ENCODE measurements at regions not wholly inside any gene's neighbourhood (a gene's known extent, or its start where the extent isn't known, plus 50 kb on each side); places are given as distances from the start of the nearest gene placed in this dataset.
"Not testable (repeated sequence)": the region's sequence is repeated elsewhere in the genome, so short reads cannot be mapped to it uniquely, and the experiment has no call there.

GRCh38 chr9:1184146-1184545 is 134.0 kb downstream of the DMRT2 start:
- H3K4me2 ChIP-seq (ENCODE audit: control insufficient read depth, extremely low read depth, insufficient read depth, low read depth, low read length), result no peak overlapping the region
- H3K9me3 ChIP-seq (ENCODE audit: control insufficient read depth, low read depth, low read length), result no peaks in the 10 kb centered on the region
- dilution Hi-C loops (cut with MboI; ENCODE audit: extremely low pct_ligation_motif_present, low sequenced_read_pairs), result no loop called here
- H3K4me3 ChIP-seq (ENCODE audit: control insufficient read depth in 2 of 3, extremely low read depth in 1 of 3, insufficient read depth in 2 of 3, low read depth in 1 of 3, low read length in 3 of 3), result no peak overlapping the region
- TF ChIP-seq EZH2 (IDR thresholded peaks at IDR 0.05; ENCODE audit: low read length), result no peak
- TF ChIP-seq CTCF (optimal IDR thresholded peaks at IDR 0.05 in 1 of 3, IDR thresholded peaks at IDR 0.05 in 1 of 3, conservative IDR thresholded peaks at IDR 0.05 in 1 of 3; ENCODE audit: extremely low read depth in 1 of 3, insufficient read depth in 2 of 3, low read length in 3 of 3), result no peak
- DNase-seq (ENCODE audit: low read depth, low spot score) (no peak), FAIRE-seq (no peak)
- no peak overlapping the region for H3K27ac ChIP-seq (ENCODE audit: control insufficient read depth, insufficient read depth, low read length)
- H3K79me2 ChIP-seq (ENCODE audit: control insufficient read depth, insufficient read depth, low read length), result no peaks in the 10 kb centered on the region
- H3K4me1 ChIP-seq (ENCODE audit: control insufficient read depth, extremely low read depth, insufficient read depth, low read length), result no peaks in the 10 kb centered on the region
- no peaks in the 10 kb centered on the region for H3K27me3 ChIP-seq (ENCODE audit: control insufficient read depth, extremely low read depth, insufficient read depth, low read length)
- H3K9ac ChIP-seq (ENCODE audit: control insufficient read depth, extremely low read depth, insufficient read depth, low read length), result no peak overlapping the region
- no peaks in the 10 kb centered on the region for H4K20me1 ChIP-seq (ENCODE audit: control insufficient read depth, extremely low read depth, insufficient read depth, low read length)
- no peaks in the 10 kb centered on the region for H3K9me1 ChIP-seq (ENCODE audit: control insufficient read depth, extremely low read depth, insufficient read depth, low read length)
- H2AFZ ChIP-seq (ENCODE audit: control insufficient read depth, low read length), result no peak overlapping the region
- H3K36me3 ChIP-seq (ENCODE audit: control insufficient read depth in 2 of 2, extremely low read depth in 1 of 2, insufficient read depth in 2 of 2, low read length in 2 of 2), result no peaks in the 10 kb centered on the region

- H3K27ac ChIP-seq (ENCODE audit: control insufficient read depth, insufficient read depth, low read length); H3K36me3 ChIP-seq (ENCODE audit: control insufficient read depth in 2 of 2, extremely low read depth in 1 of 2, insufficient read depth in 2 of 2, low read length in 2 of 2); H3K27me3 ChIP-seq (ENCODE audit: control insufficient read depth, extremely low read depth, insufficient read depth, low read length); H3K4me1 ChIP-seq (ENCODE audit: control insufficient read depth, extremely low read depth, insufficient read depth, low read length); H2AFZ ChIP-seq (ENCODE audit: control insufficient read depth, low read length); H3K4me2 ChIP-seq (ENCODE audit: control insufficient read depth, extremely low read depth, insufficient read depth, low read depth, low read length); H3K9ac ChIP-seq (ENCODE audit: control insufficient read depth, extremely low read depth, insufficient read depth, low read length); DNase-seq (ENCODE audit: low read depth, low spot score); dilution Hi-C loops (cut with MboI; ENCODE audit: extremely low pct_ligation_motif_present, low sequenced_read_pairs); H3K9me1 ChIP-seq (ENCODE audit: control insufficient read depth, extremely low read depth, insufficient read depth, low read length); H3K4me3 ChIP-seq (ENCODE audit: control insufficient read depth in 2 of 3, extremely low read depth in 1 of 3, insufficient read depth in 2 of 3, low read depth in 1 of 3, low read length in 3 of 3); H3K9me3 ChIP-seq (ENCODE audit: control insufficient read depth, low read depth, low read length); H4K20me1 ChIP-seq (ENCODE audit: control insufficient read depth, extremely low read depth, insufficient read depth, low read length); FAIRE-seq; H3K79me2 ChIP-seq (ENCODE audit: control insufficient read depth, insufficient read depth, low read length): not testable (repeated sequence)
Measured at GRCh38 chr9:1187137-1187536, 137.0 kb downstream of the DMRT2 start.

GRCh38 chr9:1195636-1196035 is 145.5 kb downstream of the DMRT2 start:
- H4K20me1 ChIP-seq (ENCODE audit: control insufficient read depth, extremely low read depth, insufficient read depth, low read length); H3K9ac ChIP-seq (ENCODE audit: control insufficient read depth, extremely low read depth, insufficient read depth, low read length); FAIRE-seq; H3K4me1 ChIP-seq (ENCODE audit: control insufficient read depth, extremely low read depth, insufficient read depth, low read length); H3K9me3 ChIP-seq (ENCODE audit: control insufficient read depth, low read depth, low read length); H3K27me3 ChIP-seq (ENCODE audit: control insufficient read depth, extremely low read depth, insufficient read depth, low read length); H2AFZ ChIP-seq (ENCODE audit: control insufficient read depth, low read length); H3K4me2 ChIP-seq (ENCODE audit: control insufficient read depth, extremely low read depth, insufficient read depth, low read depth, low read length); H3K9me1 ChIP-seq (ENCODE audit: control insufficient read depth, extremely low read depth, insufficient read depth, low read length); H3K4me3 ChIP-seq (ENCODE audit: control insufficient read depth in 2 of 3, extremely low read depth in 1 of 3, insufficient read depth in 2 of 3, low read depth in 1 of 3, low read length in 3 of 3); H3K27ac ChIP-seq (ENCODE audit: control insufficient read depth, insufficient read depth, low read length); H3K36me3 ChIP-seq (ENCODE audit: control insufficient read depth in 2 of 2, extremely low read depth in 1 of 2, insufficient read depth in 2 of 2, low read length in 2 of 2); DNase-seq (ENCODE audit: low read depth, low spot score); dilution Hi-C loops (cut with MboI; ENCODE audit: extremely low pct_ligation_motif_present, low sequenced_read_pairs); H3K79me2 ChIP-seq (ENCODE audit: control insufficient read depth, insufficient read depth, low read length): not testable (repeated sequence)
